ENCODE measurements at regions not wholly inside any gene's neighbourhood (a gene's known extent, or its start where the extent isn't known, plus 50 kb on each side); places are given as distances from the start of the nearest gene placed in this dataset.
A peak's percentile ranks its signal among the peaks of the same experiment; 100 is the strongest.

DNA sequence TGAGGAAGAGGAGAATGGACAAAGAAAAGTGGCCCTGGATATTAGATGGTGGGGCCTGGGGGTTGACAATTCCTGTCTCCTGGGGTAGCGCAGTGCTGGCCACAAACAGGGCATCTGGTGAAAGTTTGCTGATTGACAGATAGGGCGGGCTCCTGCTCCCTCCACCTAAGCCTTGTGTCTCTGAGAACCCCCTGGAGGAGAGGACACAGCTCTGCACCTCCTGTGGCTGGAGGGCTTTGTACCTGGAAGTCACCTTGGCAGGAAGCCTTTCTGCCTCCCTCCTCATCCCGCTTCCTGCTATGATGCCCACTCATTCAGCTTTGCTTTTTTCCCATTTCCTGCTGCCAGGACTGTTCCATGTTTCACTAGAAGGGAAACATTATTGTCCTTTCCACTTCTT, 72.4 kb downstream of the RHOB start:
- no peak overlapping the region for H3K4me3 ChIP-seq (ENCODE audit: low read depth, low read length)
- no peaks in the 10 kb centered on the region for H3K36me3 ChIP-seq
- no peak for DNase-seq
- no peak overlapping the region for H3K27ac ChIP-seq
- TF ChIP-seq, protein P1, sequence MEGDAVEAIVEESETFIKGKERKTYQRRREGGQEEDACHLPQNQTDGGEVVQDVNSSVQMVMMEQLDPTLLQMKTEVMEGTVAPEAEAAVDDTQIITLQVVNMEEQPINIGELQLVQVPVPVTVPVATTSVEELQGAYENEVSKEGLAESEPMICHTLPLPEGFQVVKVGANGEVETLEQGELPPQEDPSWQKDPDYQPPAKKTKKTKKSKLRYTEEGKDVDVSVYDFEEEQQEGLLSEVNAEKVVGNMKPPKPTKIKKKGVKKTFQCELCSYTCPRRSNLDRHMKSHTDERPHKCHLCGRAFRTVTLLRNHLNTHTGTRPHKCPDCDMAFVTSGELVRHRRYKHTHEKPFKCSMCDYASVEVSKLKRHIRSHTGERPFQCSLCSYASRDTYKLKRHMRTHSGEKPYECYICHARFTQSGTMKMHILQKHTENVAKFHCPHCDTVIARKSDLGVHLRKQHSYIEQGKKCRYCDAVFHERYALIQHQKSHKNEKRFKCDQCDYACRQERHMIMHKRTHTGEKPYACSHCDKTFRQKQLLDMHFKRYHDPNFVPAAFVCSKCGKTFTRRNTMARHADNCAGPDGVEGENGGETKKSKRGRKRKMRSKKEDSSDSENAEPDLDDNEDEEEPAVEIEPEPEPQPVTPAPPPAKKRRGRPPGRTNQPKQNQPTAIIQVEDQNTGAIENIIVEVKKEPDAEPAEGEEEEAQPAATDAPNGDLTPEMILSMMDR (IDR thresholded peaks at IDR 0.05; ENCODE audit: low read depth, low read length) = 0 out of 2 replicates have a peak, but pooled peaks have one; percentile 33
- peaks cover 8% of the 10 kb centered on the region for H3K9me3 ChIP-seq (ENCODE audit: severe bottlenecking)
- H3K27me3 ChIP-seq (ENCODE audit: insufficient read depth, low read depth, severe bottlenecking) = no peaks in the 10 kb centered on the region

DNA sequence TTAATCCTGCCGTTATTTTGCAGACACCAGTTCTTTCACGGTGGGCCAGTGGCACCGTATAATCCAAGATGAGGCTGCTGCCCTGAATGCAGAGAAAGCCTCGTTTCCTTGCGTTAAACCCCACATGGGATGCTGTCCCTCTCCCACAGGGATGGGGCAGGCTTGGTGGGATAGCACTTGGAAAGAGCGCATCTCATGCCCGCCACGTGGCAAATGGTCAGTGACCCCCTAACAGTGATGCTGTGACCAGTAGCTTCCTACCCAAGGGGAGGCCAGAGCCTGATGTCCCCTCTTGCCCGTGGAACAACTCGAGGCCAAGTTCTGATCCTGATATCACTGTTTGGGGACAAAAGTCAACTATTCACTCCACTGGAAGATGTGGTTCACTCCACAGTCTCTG, 73.3 kb downstream of the RHOB start:
- no peaks in the 10 kb centered on the region for H3K36me3 ChIP-seq
- peaks cover 4% of the 10 kb centered on the region for H3K9me3 ChIP-seq (ENCODE audit: severe bottlenecking)
- H3K27me3 ChIP-seq (ENCODE audit: insufficient read depth, low read depth, severe bottlenecking) = no peaks in the 10 kb centered on the region
- no peak for DNase-seq
- H3K4me3 ChIP-seq (ENCODE audit: low read depth, low read length) = no peak overlapping the region
- no peak overlapping the region for H3K27ac ChIP-seq
- TF ChIP-seq, protein P1 (IDR thresholded peaks at IDR 0.05; ENCODE audit: low read depth, low read length) = no peak

DNA sequence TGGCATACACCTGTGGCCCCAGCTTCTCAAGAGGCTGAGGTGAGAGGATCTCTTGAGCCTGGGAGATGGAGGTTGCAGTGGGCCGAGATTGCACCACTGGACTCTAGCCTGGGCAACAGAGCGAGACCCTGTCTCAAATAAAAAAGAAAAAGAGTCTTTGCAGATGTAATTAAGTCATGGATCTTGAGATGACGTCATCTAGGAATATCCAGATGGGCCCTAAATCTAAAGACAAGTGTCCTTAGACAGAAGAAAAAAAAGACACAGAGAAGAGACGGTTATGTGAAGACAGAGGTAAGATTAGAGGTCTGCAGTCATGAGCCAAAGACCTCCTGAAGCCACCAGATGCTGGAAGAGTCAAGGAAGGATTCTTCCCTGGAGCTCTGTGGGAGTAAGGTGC, 74.3 kb downstream of the RHOB start:
- H3K27me3 ChIP-seq (ENCODE audit: insufficient read depth, low read depth, severe bottlenecking) = no peaks in the 10 kb centered on the region
- H3K27ac ChIP-seq = no peak overlapping the region
- H3K36me3 ChIP-seq = no peaks in the 10 kb centered on the region
- TF ChIP-seq, protein P1 (IDR thresholded peaks at IDR 0.05; ENCODE audit: low read depth, low read length) = no peak
- no peaks in the 10 kb centered on the region for H3K9me3 ChIP-seq (ENCODE audit: severe bottlenecking)
- DNase-seq = no peak
- H3K4me3 ChIP-seq (ENCODE audit: low read depth, low read length) = no peak overlapping the region

DNA sequence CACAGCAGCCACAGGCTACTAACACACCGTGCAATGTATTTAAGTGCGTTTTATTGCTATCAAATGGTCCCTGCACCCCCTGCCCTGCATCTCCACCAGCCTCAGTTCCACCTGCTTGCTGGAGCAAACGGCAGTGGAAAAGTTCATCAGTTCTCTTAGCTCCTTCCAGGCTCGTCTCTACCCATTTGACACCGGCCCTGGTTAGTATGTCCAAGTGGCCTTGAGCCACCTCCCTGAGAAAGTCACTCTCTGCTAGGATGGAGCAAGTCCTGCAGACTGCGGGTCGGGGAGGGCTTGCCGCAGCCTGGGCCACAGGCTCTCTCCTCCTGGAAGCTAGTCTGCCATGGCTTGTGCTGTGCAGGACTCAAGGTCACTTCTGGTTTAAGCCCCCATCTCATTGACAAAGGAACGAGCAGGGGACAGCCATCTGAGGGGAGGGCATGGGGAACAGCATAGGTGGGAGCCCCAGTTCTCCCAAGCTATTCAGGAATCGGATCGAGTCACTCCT, 74.9 kb downstream of the RHOB start:
- H3K27ac ChIP-seq = no peak overlapping the region
- DNase-seq = no peak
- TF ChIP-seq, protein P1 (IDR thresholded peaks at IDR 0.05; ENCODE audit: low read depth, low read length) = no peak
- H3K9me3 ChIP-seq (ENCODE audit: severe bottlenecking) = no peaks in the 10 kb centered on the region
- H3K4me3 ChIP-seq (ENCODE audit: low read depth, low read length) = no peak overlapping the region
- no peaks in the 10 kb centered on the region for H3K36me3 ChIP-seq
- H3K27me3 ChIP-seq (ENCODE audit: insufficient read depth, low read depth, severe bottlenecking) = no peaks in the 10 kb centered on the region

DNA sequence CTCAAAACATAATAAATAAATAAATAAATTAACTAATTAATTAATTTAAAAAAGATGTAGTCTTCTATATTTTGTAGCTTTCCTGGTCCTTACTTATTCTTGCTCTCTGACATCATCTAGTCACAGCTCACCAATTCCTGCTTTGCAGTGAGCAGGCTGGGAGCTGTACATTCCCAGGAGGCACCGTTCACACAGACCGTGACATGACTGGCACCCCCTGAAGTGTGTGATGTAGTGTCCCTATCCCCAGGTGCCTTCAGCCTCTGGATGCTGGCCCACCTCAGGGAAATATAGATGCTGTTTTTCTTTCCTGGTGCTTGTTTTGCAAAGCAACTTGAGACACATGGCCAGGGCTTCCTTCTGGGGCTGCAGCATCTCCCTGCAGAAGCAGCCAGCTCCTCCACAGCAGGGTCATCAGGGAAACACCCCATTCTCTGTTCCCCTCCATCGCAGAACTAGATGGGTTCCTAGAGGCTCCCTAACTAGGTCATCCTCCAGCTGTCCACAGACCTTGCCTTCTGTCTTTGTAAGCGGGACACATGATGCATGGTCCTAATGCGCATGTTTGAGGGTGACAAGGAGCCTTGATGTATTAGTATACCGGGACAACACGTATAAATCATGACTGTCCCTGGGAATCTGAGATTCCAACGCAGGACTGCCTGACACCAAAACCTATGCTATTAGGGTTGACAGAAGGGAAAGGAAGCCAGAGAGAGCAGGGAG, 76.4 kb downstream of the RHOB start:
- no peak overlapping the region for H3K4me3 ChIP-seq (ENCODE audit: low read depth, low read length)
- TF ChIP-seq, protein P1 (IDR thresholded peaks at IDR 0.05; ENCODE audit: low read depth, low read length) = no peak
- H3K27me3 ChIP-seq (ENCODE audit: insufficient read depth, low read depth, severe bottlenecking) = no peaks in the 10 kb centered on the region
- no peak for DNase-seq
- peaks cover 4% of the 10 kb centered on the region for H3K9me3 ChIP-seq (ENCODE audit: severe bottlenecking)
- no peaks in the 10 kb centered on the region for H3K36me3 ChIP-seq
- no peak overlapping the region for H3K27ac ChIP-seq

DNA sequence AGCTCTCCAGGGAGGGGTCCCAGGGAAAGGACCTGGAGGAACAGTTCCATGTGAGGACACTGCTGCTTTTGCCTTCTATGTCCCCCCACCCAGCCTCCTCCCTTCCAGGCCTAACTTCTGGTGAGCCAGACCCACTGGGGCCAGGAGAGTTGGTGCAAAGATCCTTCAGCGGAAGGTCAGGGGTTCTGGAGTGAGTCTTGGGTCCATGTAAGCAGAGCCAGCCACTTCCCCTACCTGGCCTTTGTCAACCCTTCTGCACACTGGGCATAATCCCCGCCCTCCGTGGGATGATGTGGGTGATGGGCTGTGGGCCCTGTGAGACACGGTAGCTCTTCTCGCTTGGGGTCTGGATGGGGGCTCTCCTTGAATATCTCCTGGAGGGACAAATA, 76.9 kb downstream of the RHOB start:
- Histone ChIP-seq H3K4me3 (ENCODE audit: low read depth, low read length) (no peak overlapping the region), H3K27me3 (ENCODE audit: insufficient read depth, low read depth, severe bottlenecking) (no peaks in the 10 kb centered on the region), H3K9me3 (ENCODE audit: severe bottlenecking) (peaks cover 4% of the 10 kb centered on the region), H3K36me3 (no peaks in the 10 kb centered on the region), H3K27ac (no peak overlapping the region)
- no peak for DNase-seq
- TF ChIP-seq, protein P1 (IDR thresholded peaks at IDR 0.05; ENCODE audit: low read depth, low read length) = no peak

Data from WERI-Rb-1 (cell line).